Right lobe of liver (tissue), 6 donors: ENCODE measurements at regions not wholly inside any gene's neighbourhood (a gene's known extent, or its start where the extent isn't known, plus 50 kb on each side); places are given as distances from the start of the nearest gene placed in this dataset.
A peak's percentile ranks its signal among the peaks of the same experiment; 100 is the strongest.

Source experiments
- ATAC-seq, 4 donors: fragments of 200-7000 bp; cut with Tn5 transposase; one replicate each; pipeline ENCODE4 v1.9.1; 2020; ENCODE audit warnings: mild to moderate bottlenecking in 4 of 4, moderate library complexity in 4 of 4
- DNase-seq, 3 donors: peaks; one replicate each; pipeline ENCODE4 v3.0.0-alpha.2; 2020
- H3K27ac ChIP-seq, 3 donors: fragments of 200-600 bp; one replicate each; pipeline ENCODE4 v1.8.0; 2022
- H3K27me3 ChIP-seq, 2 donors: fragments of 200-600 bp; one replicate each; pipeline ENCODE4 v1.8.0; 2022
- H3K36me3 ChIP-seq, 4 donors: fragments of 200-600 bp; sonication (generic) in 1 of 4; one replicate each; pipeline versions ENCODE4 v1.5.1 to v1.8.0; 2017 to 2022; ENCODE audit warnings: control low read depth in 1 of 4
- H3K4me1 ChIP-seq, 4 donors: fragments of 200-600 bp; sonication (generic) in 1 of 4; one replicate each; pipeline versions ENCODE4 v1.5.1 to v1.8.0; 2017 to 2022; ENCODE audit warnings: control low read depth in 1 of 4
- H3K4me3 ChIP-seq, 3 donors: fragments of 200-600 bp; one replicate each; pipeline ENCODE4 v1.8.0; 2022
- H3K9me3 ChIP-seq, 4 donors: fragments of 200-600 bp; sonication (generic) in 1 of 4; one replicate each; pipeline versions ENCODE4 v1.5.1 to v1.8.0; 2017 to 2022; ENCODE audit warnings: control low read depth in 1 of 4
- CTCF ChIP-seq, 4 donors: fragments of 200-600 bp in 3 of 4; fragments of 450-650 bp in 1 of 4; IDR thresholded peaks; one replicate each; pipeline versions ENCODE4 v1.5.1 to v1.8.0; 2016 to 2022; ENCODE audit warnings: antibody characterized with exemption in 4 of 4, mild to moderate bottlenecking in 2 of 4
- POLR2A ChIP-seq: fragments of 450-650 bp; IDR thresholded peaks from one replicate; pipeline ENCODE4 v1.6.1; 2017; ENCODE audit warnings: antibody characterized with exemption, mild to moderate bottlenecking
- WGBS: methylation state at CpG from one replicate; pipeline ENCODE4 v1.1.6; 2018; ENCODE audit warnings: low coverage, low lambda C conversion rate; ENCODE audit not compliant: insufficient coverage; ENCODE audit errors: missing lambda C conversion rate; 5-methylcytosine and 5-hydroxymethylcytosine counted together
- intact Hi-C, 2 donors: fragments of 100-400 bp; cut with DNase I; formaldehyde crosslinking; loops; one replicate each; pipeline versions ENCODE4 v1.11.2 to v1.14.1; 2022
- donor health status: DM: no; HTN: yes; CAD: no.
- donor health status: DM: no; HTN: no; CAD: no.
- donor health status: DM: no; HTN: no; CAD: no.
- donor health status: DM: no; HTN: yes; CAD: no.
- donor health status: DM: no; HTN: yes; CAD: no.

- H3K27ac ChIP-seq: peak overlapping the region; percentile 55 to 97 (median 95)
- ATAC-seq (peak; percentile 66 to 84 (median 80)), DNase-seq (peak in 2 of 3 donors; percentile 62 to 70)
- no peaks in the 10 kb centered on the region for H3K9me3 ChIP-seq
- no peaks in the 10 kb centered on the region for H3K36me3 ChIP-seq
- no peak for TF ChIP-seq POLR2A
- TF ChIP-seq CTCF (IDR thresholded peaks at IDR 0.05): no peak
- intact Hi-C loops: no loop called here
- H3K27me3 ChIP-seq: no peaks in the 10 kb centered on the region
- peak overlapping the region; percentile 17 to 62 (median 61) for H3K4me3 ChIP-seq
- H3K4me1 ChIP-seq: peaks cover 0 to 19% (median 8%) of the 10 kb centered on the region in 4 donors
- 13% methylated on average over 1 of the region's 1 CpG for WGBS
Measured at GRCh38 chr4:103425406-103425805, 227.3 kb upstream of the CENPE start.

- H3K27ac ChIP-seq: peak overlapping the region; percentile 55 to 97 (median 95)
- H3K9me3 ChIP-seq: no peaks in the 10 kb centered on the region
- 7% methylated on average over 2 of the region's 2 CpGs for WGBS
- no peaks in the 10 kb centered on the region for H3K36me3 ChIP-seq
- H3K4me3 ChIP-seq: peak overlapping the region; percentile 17 to 62 (median 61)
- intact Hi-C loops: no loop called here
- ATAC-seq (peak; percentile 58 to 72 (median 66)), DNase-seq (peak in 2 of 3 donors; percentile 38 to 79)
- H3K27me3 ChIP-seq: no peaks in the 10 kb centered on the region
- TF ChIP-seq POLR2A (no peak), CTCF (IDR thresholded peaks at IDR 0.05) (no peak)
- H3K4me1 ChIP-seq: peaks cover 0 to 19% (median 8%) of the 10 kb centered on the region in 4 donors
Measured at GRCh38 chr4:103424853-103425252, 226.7 kb upstream of the CENPE start.

- 10% methylated on average over 1 of the region's 2 CpGs for WGBS
- ATAC-seq (peak; percentile 49 to 79 (median 68)), DNase-seq (peak in 1 of 3 donors; percentile 70)
- Histone ChIP-seq H3K9me3 (no peaks in the 10 kb centered on the region), H3K27ac (peak overlapping the region; percentile 61 to 97 (median 95)), H3K4me3 (peak overlapping the region in 2 of 3 donors; percentile 27 to 38), H3K27me3 (no peaks in the 10 kb centered on the region), H3K4me1 (peaks cover 0 to 19% (median 8%) of the 10 kb centered on the region in 4 donors), H3K36me3 (no peaks in the 10 kb centered on the region)
- intact Hi-C loops: no loop called here
- TF ChIP-seq CTCF (IDR thresholded peaks at IDR 0.05) (no peak), POLR2A (no peak)
Measured at GRCh38 chr4:103423261-103423660, 225.1 kb upstream of the CENPE start.

GRCh38 chr4:103422467-103423219 lies 224.5 kb upstream of the CENPE start:
- H3K27ac ChIP-seq: peak overlapping the region; percentile 10 to 97 (median 95)

More at GRCh38 chr4:103422467-103423219, 224.5 kb upstream of the CENPE start:
- H3K9me3 ChIP-seq: no peaks in the 10 kb centered on the region
- no peak for TF ChIP-seq CTCF (IDR thresholded peaks at IDR 0.05)
- H3K4me3 ChIP-seq: peak overlapping the region in 1 of 3 donors; percentile 38
- no peaks in the 10 kb centered on the region for H3K36me3 ChIP-seq
- intact Hi-C loops: no loop called here
- no peaks in the 10 kb centered on the region for H3K27me3 ChIP-seq
- peak; percentile 25 to 54 (median 44) for ATAC-seq
- WGBS: 37% methylated on average over 2 of the region's 2 CpGs
- peaks cover 0 to 19% (median 8%) of the 10 kb centered on the region in 4 donors for H3K4me1 ChIP-seq
- DNase-seq: no peak
